SIG-M5 treated with dmso at 0.1 percent for 504 hours (cell line): ENCODE measurements at regions not wholly inside any gene's neighbourhood (a gene's known extent, or its start where the extent isn't known, plus 50 kb on each side); places are given as distances from the start of the nearest gene placed in this dataset.

Experiments used
- DNase-seq: peaks from one replicate; lab custom pipeline; 2025; ENCODE audit not compliant: unreplicated experiment; lab: John Stamatoyannopoulos, UW

GRCh38 chr1:187872550-187872949, 1043.8 kb downstream of the PLA2G4A start:
- DNase-seq: no peak

GRCh38 chr1:187873126-187873525, 1044.4 kb downstream of the PLA2G4A start:
- DNase-seq: no peak

- DNase-seq: no peak
Observed at GRCh38 chr1:187876775-187877174, 1048.0 kb downstream of the PLA2G4A start.

GRCh38 chr1:187877220-187877619, 1048.5 kb downstream of the PLA2G4A start:
- no peak for DNase-seq

- DNase-seq: no peak
Observed at GRCh38 chr1:187878883-187879282, 1050.1 kb downstream of the PLA2G4A start.

- no peak for DNase-seq
Observed at GRCh38 chr1:187883356-187883755, 1054.6 kb downstream of the PLA2G4A start.

GRCh38 chr1:187891993-187892682, 1063.4 kb downstream of the PLA2G4A start:
- no peak for DNase-seq

- DNase-seq: no peak
Observed at GRCh38 chr1:187892683-187893039, 1063.9 kb downstream of the PLA2G4A start.

- no peak for DNase-seq
Observed at GRCh38 chr1:187893471-187893870, 1064.7 kb downstream of the PLA2G4A start.

GRCh38 chr1:187894349-187894748, 1065.6 kb downstream of the PLA2G4A start:
- no peak for DNase-seq

GRCh38 chr1:187903223-187903622, 1074.5 kb downstream of the PLA2G4A start:
- DNase-seq: no peak

- no peak for DNase-seq
Observed at GRCh38 chr1:187909382-187909781, 1080.6 kb downstream of the PLA2G4A start.

GRCh38 chr1:187911820-187912219, 1083.1 kb downstream of the PLA2G4A start:
- DNase-seq: no peak

GRCh38 chr1:187920976-187921375, 1092.2 kb downstream of the PLA2G4A start:
- no peak for DNase-seq

GRCh38 chr1:187921426-187921825, 1092.7 kb downstream of the PLA2G4A start:
- no peak for DNase-seq

- no peak for DNase-seq
Observed at GRCh38 chr1:187922255-187922654, 1093.5 kb downstream of the PLA2G4A start.

GRCh38 chr1:187924252-187924651, 1095.5 kb downstream of the PLA2G4A start:
- no peak for DNase-seq

- peak; percentile 29 for DNase-seq
Observed at GRCh38 chr1:187928288-187928687, 1099.5 kb downstream of the PLA2G4A start.

- DNase-seq: no peak
Observed at GRCh38 chr1:187928696-187929095, 1099.9 kb downstream of the PLA2G4A start.

GRCh38 chr1:187931776-187932175, 1103.0 kb downstream of the PLA2G4A start:
- no peak for DNase-seq

- no peak for DNase-seq
Observed at GRCh38 chr1:187933562-187934419, 1105.0 kb downstream of the PLA2G4A start.

- DNase-seq: no peak
Observed at GRCh38 chr1:187936667-187937066, 1107.9 kb downstream of the PLA2G4A start.
